AG10803 (cell line): ENCODE measurements at regions not wholly inside any gene's neighbourhood (a gene's known extent, or its start where the extent isn't known, plus 50 kb on each side); places are given as distances from the start of the nearest gene placed in this dataset.

Experiments
- DNase-seq: peaks from one replicate; pipeline ENCODE4 v3.0.0; 2010; ENCODE audit warnings: low read depth
- H3K4me3 ChIP-seq: 2 replicates; pipeline ENCODE4 v1.5.1; 2011; ENCODE audit warnings: mild to moderate bottlenecking, low read length, control low read depth
- TF ChIP-seq, protein P1 (sequence below): conservative IDR thresholded peaks from 2 replicates; pipeline ENCODE4 v1.5.1; 2011; ENCODE audit warnings: mild to moderate bottlenecking, low read length, control low read depth, inconsistent platforms

DNA sequence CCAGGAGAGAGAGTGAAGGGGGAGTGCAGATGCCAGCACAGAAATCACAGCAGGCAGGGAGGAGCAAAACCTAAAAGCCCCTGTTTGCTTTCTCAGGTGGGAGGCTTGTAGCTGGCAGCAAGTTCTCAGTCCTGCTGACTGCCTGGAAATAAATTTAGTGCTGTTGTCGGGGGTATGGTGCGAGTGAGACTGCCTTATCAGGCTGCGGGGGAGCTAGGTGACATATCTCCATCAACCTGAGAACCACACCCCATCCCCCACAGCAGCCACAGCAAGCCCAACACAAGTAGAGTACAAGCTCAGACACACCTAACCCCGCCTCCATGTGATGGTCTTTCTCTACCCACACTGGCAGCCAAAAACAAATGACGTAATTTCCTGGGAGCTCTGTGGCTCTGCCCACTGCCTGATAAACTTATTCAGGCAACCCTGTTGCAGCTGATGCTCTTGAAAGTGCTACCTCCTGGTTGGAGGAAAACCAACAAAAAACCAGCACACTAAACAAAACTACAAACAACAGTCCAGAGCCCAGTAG lies 953.4 kb upstream of the NDST4 start:
- no peak for DNase-seq
- TF ChIP-seq, protein P1, sequence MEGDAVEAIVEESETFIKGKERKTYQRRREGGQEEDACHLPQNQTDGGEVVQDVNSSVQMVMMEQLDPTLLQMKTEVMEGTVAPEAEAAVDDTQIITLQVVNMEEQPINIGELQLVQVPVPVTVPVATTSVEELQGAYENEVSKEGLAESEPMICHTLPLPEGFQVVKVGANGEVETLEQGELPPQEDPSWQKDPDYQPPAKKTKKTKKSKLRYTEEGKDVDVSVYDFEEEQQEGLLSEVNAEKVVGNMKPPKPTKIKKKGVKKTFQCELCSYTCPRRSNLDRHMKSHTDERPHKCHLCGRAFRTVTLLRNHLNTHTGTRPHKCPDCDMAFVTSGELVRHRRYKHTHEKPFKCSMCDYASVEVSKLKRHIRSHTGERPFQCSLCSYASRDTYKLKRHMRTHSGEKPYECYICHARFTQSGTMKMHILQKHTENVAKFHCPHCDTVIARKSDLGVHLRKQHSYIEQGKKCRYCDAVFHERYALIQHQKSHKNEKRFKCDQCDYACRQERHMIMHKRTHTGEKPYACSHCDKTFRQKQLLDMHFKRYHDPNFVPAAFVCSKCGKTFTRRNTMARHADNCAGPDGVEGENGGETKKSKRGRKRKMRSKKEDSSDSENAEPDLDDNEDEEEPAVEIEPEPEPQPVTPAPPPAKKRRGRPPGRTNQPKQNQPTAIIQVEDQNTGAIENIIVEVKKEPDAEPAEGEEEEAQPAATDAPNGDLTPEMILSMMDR, result no peak
- no peak overlapping the region for H3K4me3 ChIP-seq

DNA sequence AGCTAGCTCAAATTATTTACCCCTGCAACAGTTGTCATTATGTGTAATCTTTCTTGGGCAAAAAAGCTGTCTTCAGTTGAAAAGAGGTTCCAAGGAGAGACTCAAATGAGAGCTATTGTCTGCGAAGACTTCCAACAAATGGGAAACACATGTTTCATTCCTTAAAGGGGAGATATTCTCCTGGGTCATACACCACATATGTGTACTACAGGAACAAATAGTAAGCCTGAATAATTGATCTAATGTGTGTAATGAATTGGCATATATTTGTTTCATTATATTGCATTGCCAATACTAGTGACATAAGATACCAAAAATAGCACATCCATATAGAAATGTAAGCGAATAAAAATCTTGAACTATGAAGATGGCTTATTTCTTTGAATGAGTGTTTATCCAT lies 950.9 kb upstream of the NDST4 start:
- TF ChIP-seq, protein P1, result no peak
- no peak overlapping the region for H3K4me3 ChIP-seq
- DNase-seq, result no peak

DNA sequence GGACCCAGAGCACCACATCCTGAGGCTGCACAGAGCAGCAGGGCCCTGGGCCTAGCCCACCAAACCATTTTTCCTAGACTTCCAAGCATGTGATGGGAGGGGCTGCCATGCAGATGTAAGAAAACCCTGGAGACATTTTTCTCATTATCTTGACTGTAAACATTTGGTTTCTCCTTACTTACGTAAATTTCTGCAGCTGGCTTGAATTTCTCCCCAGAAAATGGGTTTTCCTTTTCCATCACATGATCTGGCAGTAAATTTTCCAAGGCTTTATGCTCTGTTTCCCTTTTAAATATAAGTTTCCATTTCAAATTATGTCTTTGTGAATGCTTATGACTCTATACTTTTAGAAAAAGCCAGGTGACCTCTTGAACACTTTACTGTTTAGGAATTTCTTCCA lies 945.9 kb upstream of the NDST4 start:
- no peak for DNase-seq
- TF ChIP-seq, protein P1, result no peak
- H3K4me3 ChIP-seq, result no peak overlapping the region

DNA sequence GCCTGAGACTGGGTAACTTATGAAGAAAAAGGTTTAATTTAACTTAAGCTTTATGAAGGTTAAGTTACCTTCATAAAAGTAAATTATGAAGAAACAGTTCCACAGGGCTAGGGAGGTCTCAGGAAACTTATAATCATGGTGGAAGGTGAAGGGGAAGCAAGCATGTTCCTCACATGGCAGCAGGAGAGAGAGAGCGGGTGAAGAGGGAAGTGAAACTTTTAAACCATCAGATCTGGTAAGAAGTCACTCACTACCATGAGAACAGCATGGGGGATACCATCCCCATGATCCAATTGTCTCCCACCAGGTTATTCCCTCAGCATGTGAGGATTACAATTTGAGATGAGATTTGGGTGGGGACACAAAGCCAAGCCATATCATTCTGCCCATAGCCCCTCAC lies 944.7 kb upstream of the NDST4 start:
- no peak for DNase-seq
- TF ChIP-seq, protein P1, result no peak
- no peak overlapping the region for H3K4me3 ChIP-seq

DNA sequence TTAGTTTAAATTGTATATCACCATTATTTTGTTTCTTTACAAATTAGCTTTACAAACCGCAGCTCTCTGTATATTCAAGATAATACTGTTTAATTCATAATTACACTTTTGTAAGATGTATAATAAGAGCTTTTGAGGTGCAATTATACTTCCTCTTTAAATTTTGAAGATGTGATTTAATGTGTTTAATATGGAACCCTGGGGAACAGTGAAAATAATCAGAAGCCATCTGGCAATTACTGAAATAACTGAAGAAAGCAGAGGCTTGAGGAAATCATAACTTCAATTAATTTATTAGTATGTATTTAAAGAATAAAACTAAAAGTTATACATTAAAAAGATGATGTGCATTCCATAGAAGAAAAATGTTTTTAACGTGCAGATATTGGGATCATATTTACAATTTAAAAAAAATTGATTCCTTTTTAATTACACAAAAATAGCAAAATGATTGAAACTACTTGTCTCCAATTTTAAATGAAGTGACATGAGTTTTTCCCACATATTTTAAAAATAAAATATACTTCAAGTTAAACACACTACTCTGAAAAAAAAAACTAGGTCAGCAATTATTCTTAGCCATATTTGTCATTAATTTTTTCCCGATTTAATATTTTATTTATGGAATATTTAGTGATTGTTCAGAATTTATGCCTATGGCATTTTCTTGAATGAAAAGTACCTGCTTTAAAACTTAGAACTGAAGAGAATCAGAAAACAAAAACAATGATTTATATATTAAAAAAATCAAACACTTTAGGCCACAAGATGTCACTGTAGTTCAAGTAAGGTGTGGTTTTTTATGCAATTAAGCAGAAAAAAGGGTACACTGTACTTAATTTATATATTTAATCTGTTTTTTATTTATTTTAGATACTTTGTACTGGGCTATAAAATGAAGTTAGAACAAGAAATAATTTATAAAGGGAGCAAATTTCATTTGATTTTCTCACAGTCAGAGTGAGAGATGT lies 942.7 kb upstream of the NDST4 start:
- no peak overlapping the region for H3K4me3 ChIP-seq
- TF ChIP-seq, protein P1, result peak; percentile 21
- DNase-seq, result no peak

DNA sequence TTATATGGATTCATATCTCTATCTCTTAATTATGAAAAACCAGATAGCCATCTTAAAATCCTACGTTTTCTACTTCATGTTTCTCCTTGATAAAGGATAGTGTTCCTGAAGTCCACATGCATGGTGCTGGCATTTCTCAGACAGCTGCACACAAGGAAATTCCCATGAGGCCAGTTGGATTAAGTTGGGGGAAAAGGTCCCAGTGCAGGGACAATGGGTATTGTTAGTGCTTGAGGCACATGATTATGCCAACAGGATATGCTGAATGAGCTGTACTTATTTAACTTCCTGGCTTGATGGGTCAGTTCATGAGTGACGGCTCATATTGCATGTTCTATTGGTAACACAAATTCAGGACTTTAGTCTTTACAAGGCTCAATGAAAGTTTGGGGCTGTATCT lies 913.9 kb upstream of the NDST4 start:
- TF ChIP-seq, protein P1, result no peak
- no peak overlapping the region for H3K4me3 ChIP-seq
- DNase-seq, result no peak
